KOPT-K1 (cell line): ENCODE measurements at regions not wholly inside any gene's neighbourhood (a gene's known extent, or its start where the extent isn't known, plus 50 kb on each side); places are given as distances from the start of the nearest gene placed in this dataset.

Source experiments
- H3K27ac ChIP-seq: fragments of 200-600 bp; sonication (generic); 2 replicates; pipeline ENCODE4 v1.5.1; 2016; ENCODE audit warnings: antibody characterized with exemption, mild to moderate bottlenecking, low read depth, low read length; ENCODE audit not compliant: poor library complexity, severe bottlenecking
- H3K36me3 ChIP-seq: fragments of 200-600 bp; sonication (generic); 2 replicates; pipeline ENCODE4 v1.5.1; 2017; ENCODE audit warnings: antibody characterized with exemption, mild to moderate bottlenecking, low read length, moderate library complexity; ENCODE audit not compliant: insufficient read depth
- H3K9me3 ChIP-seq: fragments of 200-600 bp; sonication (generic); 2 replicates; pipeline ENCODE4 v1.5.1; 2017; ENCODE audit warnings: antibody characterized with exemption, low read length, mild to moderate bottlenecking; ENCODE audit not compliant: insufficient read depth, poor library complexity, severe bottlenecking

DNA sequence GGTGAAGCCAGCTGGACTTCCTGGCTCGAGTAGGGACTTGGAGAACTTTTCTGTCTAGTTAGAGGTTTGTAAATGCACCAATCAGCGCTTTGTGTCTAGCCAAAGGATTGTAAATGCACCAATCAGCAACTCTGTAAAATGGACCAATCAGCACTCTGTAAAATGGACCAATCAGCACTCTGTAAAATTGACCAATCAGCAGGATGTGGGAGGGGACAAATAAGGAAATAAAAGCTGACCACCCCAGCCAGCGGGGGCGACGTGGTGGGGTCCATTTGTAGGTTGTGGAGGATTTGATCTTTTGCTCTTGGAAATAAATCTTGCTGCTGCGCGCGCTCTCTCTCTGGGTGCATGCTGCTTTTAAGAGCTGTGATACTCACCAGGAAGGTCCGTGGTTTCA, 202.9 kb downstream of the MIAT start:
- Histone ChIP-seq H3K36me3 (no peaks in the 10 kb centered on the region), H3K9me3 (no peaks in the 10 kb centered on the region), H3K27ac (no peak overlapping the region)

DNA sequence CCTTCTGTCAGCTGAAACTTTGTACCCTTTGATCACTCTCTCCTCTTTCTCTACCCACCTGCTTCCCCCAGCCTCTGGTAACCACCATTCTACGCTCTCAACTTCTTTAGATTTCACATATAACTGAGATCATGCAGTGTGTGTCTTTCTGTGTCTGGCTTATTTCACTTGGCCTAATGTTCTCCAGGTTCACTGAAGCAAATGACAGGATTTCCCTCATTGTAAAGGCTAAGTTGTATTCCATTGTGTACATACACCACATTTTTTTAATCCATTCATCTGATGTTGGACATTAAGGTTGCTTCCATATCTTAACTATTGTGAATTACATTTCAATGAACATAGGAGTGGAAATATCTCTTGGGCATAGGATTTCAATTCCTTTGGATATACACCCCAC, 207.6 kb downstream of the MIAT start:
- H3K36me3 ChIP-seq, result no peaks in the 10 kb centered on the region
- no peak overlapping the region for H3K27ac ChIP-seq
- H3K9me3 ChIP-seq, result no peaks in the 10 kb centered on the region

DNA sequence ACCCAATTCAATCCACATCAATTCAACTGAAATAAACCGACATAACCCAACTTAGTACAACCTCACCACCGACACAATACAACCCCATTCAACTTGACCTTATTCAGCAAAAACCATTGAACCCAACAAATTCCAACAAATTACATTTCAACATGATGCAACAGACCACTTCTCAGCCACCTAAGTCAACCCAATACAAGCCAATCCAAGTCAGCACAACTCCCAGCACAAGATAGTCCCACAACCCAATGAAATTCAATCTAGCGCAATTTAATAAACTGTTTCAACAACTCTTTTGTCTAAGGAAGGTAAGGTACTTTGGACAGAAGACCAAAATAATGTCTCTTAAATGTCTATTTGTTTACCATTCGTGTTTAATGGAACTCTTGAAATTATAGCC, 226.0 kb downstream of the MIAT start:
- Histone ChIP-seq H3K27ac (no peak overlapping the region), H3K9me3 (no peaks in the 10 kb centered on the region), H3K36me3 (no peaks in the 10 kb centered on the region)

DNA sequence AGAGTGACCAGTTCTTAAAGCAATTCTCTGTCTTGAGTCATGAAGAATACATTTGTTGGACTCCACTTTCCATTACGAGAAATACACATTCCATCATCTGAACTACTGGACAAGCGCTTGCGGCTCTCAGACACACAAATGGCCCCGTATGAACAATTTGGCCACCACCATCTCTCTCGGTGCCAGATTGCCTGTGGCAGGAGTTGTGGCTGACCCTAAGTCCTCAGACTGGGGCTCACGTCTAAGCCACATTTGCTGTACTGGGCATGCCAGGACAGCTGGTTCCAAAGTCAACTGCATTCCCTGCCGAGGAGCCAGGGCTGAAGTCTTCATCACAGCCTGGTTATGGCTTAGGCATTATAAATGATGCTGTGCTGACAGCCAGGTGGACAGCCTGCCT, 227.5 kb downstream of the MIAT start:
- Histone ChIP-seq H3K36me3 (no peaks in the 10 kb centered on the region), H3K27ac (no peak overlapping the region), H3K9me3 (no peaks in the 10 kb centered on the region)

DNA sequence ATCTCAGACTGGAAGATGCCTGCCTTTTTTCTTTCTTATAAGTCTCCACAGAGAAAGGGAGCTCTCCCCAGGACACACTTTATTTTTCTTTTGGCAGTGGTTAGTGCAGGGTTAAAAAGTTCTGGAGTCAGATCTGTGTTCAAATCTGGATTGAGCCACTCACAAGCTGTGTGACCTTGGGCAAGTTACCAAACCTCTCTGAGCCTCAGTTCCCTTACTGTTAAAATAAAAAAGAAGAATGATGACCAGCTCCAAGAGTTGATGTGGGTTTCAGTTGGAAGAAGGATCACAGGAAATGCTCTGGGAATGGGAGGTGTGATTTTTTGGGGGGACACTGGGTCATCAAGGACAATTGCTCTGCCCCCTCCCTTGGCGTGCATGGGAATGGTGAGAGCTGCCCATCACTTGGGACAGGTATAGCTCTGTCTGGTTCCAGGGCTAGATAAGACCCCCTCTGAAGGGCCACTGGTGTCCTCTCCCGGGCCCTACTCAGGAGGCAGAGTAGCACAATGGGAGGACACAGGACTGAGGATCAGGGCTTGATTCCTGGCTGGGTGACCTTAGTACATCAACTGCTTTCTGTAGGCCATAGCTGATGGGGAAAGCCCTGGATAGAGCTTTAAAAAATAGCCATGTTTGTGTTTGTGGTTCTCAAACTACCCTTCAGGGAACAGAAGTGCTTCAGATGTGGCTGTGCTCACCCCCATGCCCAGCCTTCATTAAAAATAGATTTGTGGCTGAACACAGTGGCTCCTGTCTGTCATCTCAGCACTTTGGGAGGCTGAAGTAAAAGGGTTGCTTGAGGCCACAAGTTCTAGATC, 228.3 kb downstream of the MIAT start:
- H3K36me3 ChIP-seq, result no peaks in the 10 kb centered on the region
- H3K27ac ChIP-seq, result no peak overlapping the region
- no peaks in the 10 kb centered on the region for H3K9me3 ChIP-seq

DNA sequence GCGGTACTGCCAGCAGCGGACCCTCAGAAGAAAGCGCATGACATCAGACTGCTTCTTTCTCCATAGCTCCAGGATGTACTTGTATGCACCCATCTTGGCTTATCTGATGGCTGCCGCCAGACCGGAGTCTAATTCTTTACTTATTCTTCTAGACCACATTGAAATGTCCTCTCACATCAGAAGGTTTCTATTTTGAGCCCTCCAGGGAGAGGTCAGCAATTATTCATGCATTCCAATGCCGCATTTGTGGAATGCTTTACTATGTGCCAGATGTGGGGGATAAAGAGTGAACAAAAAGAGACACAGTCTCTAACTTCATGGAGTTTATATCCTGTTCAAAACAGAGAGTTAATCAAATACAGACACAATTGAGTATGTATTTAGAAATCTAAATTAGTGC, 230.1 kb downstream of the MIAT start:
- Histone ChIP-seq H3K36me3 (no peaks in the 10 kb centered on the region), H3K9me3 (no peaks in the 10 kb centered on the region), H3K27ac (no peak overlapping the region)

DNA sequence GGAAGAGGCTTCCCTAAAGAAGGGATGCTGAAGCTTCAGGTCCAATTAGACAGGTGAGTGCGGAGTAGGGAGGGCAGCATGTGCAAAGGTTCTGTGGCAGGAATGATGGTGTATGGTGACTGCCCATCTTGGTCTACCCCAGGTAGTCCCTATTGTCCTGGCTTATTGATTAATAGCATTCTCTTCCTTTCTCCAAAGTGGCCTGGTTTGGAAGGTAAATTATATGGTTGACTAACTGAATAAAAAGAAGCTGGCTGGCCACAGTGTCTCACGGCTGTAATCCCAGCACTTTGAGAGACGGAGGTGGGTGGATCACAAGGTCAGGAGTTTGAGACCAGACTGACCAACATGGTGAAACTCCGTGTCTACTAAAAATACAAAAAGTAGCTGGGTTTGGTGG, 230.5 kb downstream of the MIAT start:
- H3K27ac ChIP-seq, result no peak overlapping the region
- no peaks in the 10 kb centered on the region for H3K36me3 ChIP-seq

DNA sequence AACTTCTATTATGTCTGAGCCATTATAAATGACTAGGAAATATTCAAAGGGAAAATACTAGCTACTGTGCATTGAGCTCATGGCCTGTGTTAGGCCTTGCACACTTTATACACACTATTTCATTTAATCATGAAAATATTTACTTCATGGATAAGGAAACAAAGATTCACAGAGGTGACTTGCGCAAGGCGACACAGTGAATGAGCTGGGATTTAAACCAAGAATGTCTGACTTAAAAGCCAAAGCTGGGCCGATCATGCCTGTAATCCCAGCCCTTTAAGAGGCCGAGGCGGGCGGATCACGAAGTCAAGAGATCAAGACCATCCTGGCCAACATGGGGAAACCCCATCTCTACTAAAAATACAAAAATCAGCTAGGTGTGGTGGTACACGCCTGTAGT, 231.5 kb downstream of the MIAT start:
- H3K9me3 ChIP-seq, result no peaks in the 10 kb centered on the region
- H3K27ac ChIP-seq, result no peak overlapping the region
- H3K36me3 ChIP-seq, result no peaks in the 10 kb centered on the region

More for the DNA sequence above, 230.5 kb downstream of the MIAT start:
- H3K9me3 ChIP-seq, result no peaks in the 10 kb centered on the region

DNA sequence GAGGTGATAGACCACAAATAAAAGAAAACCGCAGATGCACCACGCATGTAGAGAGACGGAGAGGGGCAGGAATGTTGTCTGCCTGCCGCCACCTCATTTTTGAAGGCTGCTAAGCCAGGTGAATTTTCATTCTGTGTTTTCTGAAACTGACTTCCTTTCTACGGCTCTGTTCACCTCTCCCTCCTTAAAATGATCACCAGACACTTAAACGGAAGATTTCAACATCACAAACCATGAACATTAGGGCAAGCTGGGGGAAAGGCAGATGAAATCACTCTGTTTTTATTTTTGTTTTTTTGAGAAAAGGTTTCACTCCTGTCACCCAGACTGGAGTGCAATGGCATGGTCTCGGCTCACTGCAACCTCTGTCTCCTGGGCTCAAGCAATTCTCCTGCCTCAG, 232.4 kb downstream of the MIAT start:
- no peaks in the 10 kb centered on the region for H3K9me3 ChIP-seq
- no peak overlapping the region for H3K27ac ChIP-seq
- H3K36me3 ChIP-seq, result no peaks in the 10 kb centered on the region

DNA sequence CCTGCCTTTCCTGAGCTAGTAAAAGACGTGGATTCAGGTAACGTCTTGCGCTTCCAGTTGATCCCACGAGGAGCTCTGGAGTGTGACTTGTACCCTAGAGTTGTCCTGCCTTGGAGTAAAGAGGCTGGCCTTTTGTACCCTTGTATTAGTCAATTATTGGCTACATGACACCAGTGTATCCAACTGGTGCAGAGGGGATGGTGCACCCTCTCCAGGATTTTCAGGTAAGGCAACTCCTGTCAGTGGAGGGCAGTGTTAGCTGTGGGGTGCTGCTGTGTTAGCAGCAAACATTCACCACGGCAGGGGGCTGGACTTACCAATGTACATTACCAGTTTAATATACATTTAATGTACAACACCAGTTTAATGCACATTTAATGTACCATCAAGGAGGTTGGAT, 233.5 kb downstream of the MIAT start:
- no peaks in the 10 kb centered on the region for H3K9me3 ChIP-seq
- H3K36me3 ChIP-seq, result no peaks in the 10 kb centered on the region
- H3K27ac ChIP-seq, result no peak overlapping the region

DNA sequence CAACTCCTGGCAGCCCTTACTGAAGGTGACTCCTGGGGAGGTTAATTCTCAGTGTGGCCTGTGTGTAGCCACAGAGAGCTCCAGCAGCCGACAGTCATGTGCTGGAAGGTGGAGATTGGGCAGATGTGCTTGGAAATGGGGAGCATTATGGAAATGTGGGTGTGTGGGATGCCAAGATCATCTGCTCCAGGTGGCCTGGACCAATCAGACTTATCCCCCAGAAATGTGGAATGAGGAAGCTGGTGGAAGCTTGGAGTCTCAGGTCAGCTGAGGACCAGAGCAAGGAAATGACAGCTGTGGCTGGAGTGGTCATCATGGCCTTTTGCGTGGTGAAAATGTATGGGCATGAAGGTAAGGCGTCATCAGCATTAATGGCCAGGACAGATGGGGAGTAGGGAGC, 234.0 kb downstream of the MIAT start:
- H3K9me3 ChIP-seq, result no peaks in the 10 kb centered on the region

DNA sequence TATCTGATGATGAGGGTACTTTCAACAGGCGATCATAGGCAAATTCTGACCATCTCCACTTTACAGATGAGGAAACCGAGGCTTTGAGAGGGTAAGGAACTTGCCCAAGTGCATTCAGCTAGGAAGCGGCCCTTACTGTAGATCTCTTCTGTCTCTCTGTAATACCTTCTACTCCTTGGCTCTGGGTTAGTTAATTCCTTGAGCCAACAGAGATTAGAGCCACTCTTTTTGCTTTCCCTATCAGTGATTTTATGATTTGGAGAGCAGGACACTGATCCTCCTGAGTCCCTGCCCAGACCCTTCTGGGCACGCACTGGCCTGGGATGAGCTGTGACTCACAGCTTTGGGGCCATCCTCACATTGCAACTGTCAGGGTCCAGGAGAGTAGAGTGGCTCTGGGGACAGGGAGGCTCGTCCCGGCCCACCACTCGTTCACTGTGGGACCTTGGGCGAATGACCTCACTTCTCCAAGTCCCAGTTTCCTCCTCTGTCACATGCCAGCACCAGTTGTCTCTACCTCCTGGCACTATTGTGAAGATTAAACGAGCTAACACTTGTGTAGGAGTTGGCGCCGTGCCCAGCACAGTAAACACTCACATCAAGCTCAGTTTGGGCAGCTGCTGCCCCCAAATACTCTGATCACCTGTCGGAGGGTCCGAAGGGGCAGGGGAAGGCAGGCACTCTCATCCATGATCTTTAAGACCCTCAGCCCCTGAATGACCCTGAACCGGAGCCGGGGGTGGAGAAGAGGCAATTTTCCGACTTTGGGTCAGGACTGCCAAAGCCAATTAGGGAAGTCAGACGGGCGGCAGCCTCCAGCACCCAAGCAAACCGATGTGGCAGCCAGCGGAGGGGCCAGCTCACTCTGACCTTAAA, 235.0 kb downstream of the MIAT start:
- H3K27ac ChIP-seq, result no peak overlapping the region
- H3K9me3 ChIP-seq, result no peaks in the 10 kb centered on the region
- no peaks in the 10 kb centered on the region for H3K36me3 ChIP-seq

More for the DNA sequence above, 234.0 kb downstream of the MIAT start:
- Histone ChIP-seq H3K27ac (no peak overlapping the region), H3K36me3 (no peaks in the 10 kb centered on the region)

DNA sequence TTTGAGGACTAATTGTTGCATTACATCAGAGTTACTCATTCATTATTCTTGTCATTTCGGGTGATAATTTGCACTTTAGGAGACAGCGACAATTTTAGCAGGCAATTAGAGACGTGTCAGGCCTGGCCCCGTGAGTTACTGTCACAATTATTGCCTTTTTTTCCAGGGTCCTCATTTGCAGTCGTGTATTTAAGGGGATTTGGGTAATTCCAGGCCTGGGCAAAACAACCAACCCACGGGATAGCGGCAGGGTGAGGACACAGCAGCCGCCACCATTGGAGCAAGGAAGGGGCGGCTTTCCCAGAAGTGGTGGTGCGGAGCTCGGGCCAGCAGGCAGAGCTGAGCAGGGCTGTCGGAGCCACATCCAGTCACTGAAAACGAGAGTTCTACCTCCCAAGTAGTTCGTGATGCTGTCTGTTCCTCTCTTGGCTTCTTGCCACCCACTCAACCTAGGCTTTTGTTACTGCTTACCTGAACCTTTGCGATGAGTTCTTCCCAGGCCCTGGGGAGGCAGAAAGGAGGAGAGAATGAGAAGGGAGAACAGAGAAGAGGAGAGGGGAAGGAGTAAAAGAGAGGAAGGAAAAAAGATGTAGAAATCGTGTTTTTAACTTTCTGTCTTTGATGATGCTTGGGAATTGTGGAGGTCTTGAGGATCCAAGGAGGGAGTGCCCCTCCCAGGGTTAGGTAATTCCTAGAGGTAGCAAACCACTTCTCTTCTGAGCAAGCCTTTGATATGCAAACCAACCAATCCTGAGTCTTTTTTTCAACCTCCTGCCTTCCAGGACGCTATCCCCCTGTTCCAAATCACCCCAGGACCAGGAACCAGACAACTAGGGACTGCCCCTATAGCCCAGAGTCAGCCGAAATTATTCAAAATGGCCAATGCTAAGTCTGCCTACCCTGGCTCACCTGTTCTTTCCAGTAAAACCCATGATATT, 236.1 kb downstream of the MIAT start:
- no peaks in the 10 kb centered on the region for H3K36me3 ChIP-seq
- no peaks in the 10 kb centered on the region for H3K9me3 ChIP-seq
- H3K27ac ChIP-seq, result no peak overlapping the region

DNA sequence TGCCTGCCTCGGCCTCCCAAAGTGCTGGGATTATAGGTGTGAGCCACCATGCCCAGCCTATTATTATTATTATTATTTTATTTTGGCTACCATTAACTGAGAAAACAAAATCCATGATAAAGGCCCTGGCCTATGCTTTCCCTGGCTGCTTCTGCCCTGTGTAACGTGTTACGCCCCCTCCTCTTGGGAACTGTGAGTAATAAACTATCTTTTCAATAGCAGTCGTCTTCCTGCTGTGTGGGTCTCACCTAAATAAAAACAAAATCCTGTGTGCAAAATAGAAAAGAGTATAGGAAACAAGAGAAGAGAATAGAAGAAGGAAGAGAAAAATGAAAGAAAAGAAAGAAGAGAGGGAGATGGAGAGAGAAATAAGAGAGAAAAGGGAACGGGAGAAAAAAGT, 237.0 kb downstream of the MIAT start:
- H3K36me3 ChIP-seq, result no peaks in the 10 kb centered on the region
- H3K9me3 ChIP-seq, result no peaks in the 10 kb centered on the region
- H3K27ac ChIP-seq, result no peak overlapping the region
